ENCODE measurements at regions not wholly inside any gene's neighbourhood (a gene's known extent, or its start where the extent isn't known, plus 50 kb on each side); places are given as distances from the start of the nearest gene placed in this dataset.

GRCh38 chr11:45093761-45094455 is 52.5 kb upstream of the PRDM11 start:
- ChIA-PET POLR2A (no interaction called here), CTCF (ENCODE audit: low intra/inter-chr PET ratio, low total read pairs) (no interaction called here)
- no peak overlapping the region for H3K4me2 ChIP-seq (ENCODE audit: low read depth, low read length)
- no peaks in the 10 kb centered on the region; the same call in 1 of the 2 replicates for H4K20me1 ChIP-seq (ENCODE audit: insufficient read depth, low read length)
- FAIRE-seq: no peak
- H3K4me1 ChIP-seq (ENCODE audit: insufficient read depth, low read length): no peaks in the 10 kb centered on the region
- H3K9ac ChIP-seq (ENCODE audit: insufficient read depth, low read depth, low read length): no peak overlapping the region
- H2AFZ ChIP-seq (ENCODE audit: low read length): no peak overlapping the region
- DNase-seq (ENCODE audit: low spot score): no peak
- no peaks in the 10 kb centered on the region for H3K36me3 ChIP-seq (replicated peaks in 1 of 2; ENCODE audit: control insufficient read depth in 1 of 2, insufficient read depth in 2 of 2, low read length in 2 of 2)
- no peak overlapping the region for H3K4me3 ChIP-seq (replicated peaks in 1 of 3; ENCODE audit: insufficient read depth in 1 of 3, low read depth in 2 of 3, low read length in 3 of 3)
- no peak overlapping the region for H3K27ac ChIP-seq (ENCODE audit: extremely low read length, insufficient read depth, low read length)
- BruUV-seq (replicated peaks): no TSS peak
- in situ Hi-C loops (cut with HindIII; ENCODE audit: extremely low pct_ligation_motif_present, low pct_unique_long_range_greater_than_20kb) (no loop called here), intact Hi-C loops (cut with micrococcal nuclease; ENCODE audit: unreplicated experiment) (no loop called here)
- H3K79me2 ChIP-seq (ENCODE audit: insufficient read depth, low read length): no peaks in the 10 kb centered on the region
- H3K27me3 ChIP-seq (ENCODE audit: control insufficient read depth in 1 of 2, insufficient read depth in 2 of 2, low read length in 2 of 2): peaks cover 0 to 9% of the 10 kb centered on the region in 2 experiments; a peak in 3 of 5 replicates
- no peaks in the 10 kb centered on the region for H3K9me3 ChIP-seq (ENCODE audit: low read length)
- no peak for ATAC-seq
- 7% methylated on average over 7 of the region's 8 CpGs for WGBS (ENCODE audit: low lambda C conversion rate)
- TF ChIP-seq SP4 (CRISPR knock-in tag; IDR thresholded peaks at IDR 0.05) (no peak), ZNF577 (CRISPR knock-in tag; IDR thresholded peaks at IDR 0.05; ENCODE audit: borderline replicate concordance, low read depth) (no peak), RORA (CRISPR knock-in tag; IDR thresholded peaks at IDR 0.05) (no peak), ZNF33B (CRISPR knock-in tag; IDR thresholded peaks at IDR 0.05) (no peak), TIGD3 (CRISPR knock-in tag; IDR thresholded peaks at IDR 0.05; ENCODE audit: borderline replicate concordance) (no peak), ZNF513 (CRISPR knock-in tag; conservative IDR thresholded peaks at IDR 0.05) (no peak), ZBTB33 (CRISPR knock-in tag; IDR thresholded peaks at IDR 0.05) (no peak), ELK4 (CRISPR knock-in tag; IDR thresholded peaks at IDR 0.05; ENCODE audit: borderline replicate concordance) (no peak), KLF12 (CRISPR knock-in tag; IDR thresholded peaks at IDR 0.05; ENCODE audit: borderline replicate concordance) (no peak), ZNF263 (CRISPR knock-in tag; IDR thresholded peaks at IDR 0.05) (no peak), ZFY (CRISPR knock-in tag; IDR thresholded peaks at IDR 0.05) (no peak), PAXIP1 (CRISPR knock-in tag; conservative IDR thresholded peaks at IDR 0.05) (no peak), RAD21 (CRISPR knock-in tag; IDR thresholded peaks at IDR 0.05) (no peak), ATF5 (CRISPR knock-in tag; IDR thresholded peaks at IDR 0.05; ENCODE audit: low read depth) (no peak)
